PC-9 (cell line): ENCODE measurements at regions not wholly inside any gene's neighbourhood (a gene's known extent, or its start where the extent isn't known, plus 50 kb on each side); places are given as distances from the start of the nearest gene placed in this dataset.

Source experiments
- CTCF ChIP-seq: fragments of 200-600 bp; sonication (generic); conservative IDR thresholded peaks from 2 replicates; pipeline ENCODE4 v1.6.1; 2017; ENCODE audit warnings: mixed run types, antibody characterized with exemption, mild to moderate bottlenecking, moderate library complexity
- EZH2 ChIP-seq: fragments of 200-600 bp; sonication (generic); IDR thresholded peaks from 2 replicates; pipeline ENCODE4 v1.8.0; 2017; ENCODE audit warnings: antibody characterized with exemption, low read depth

- TF ChIP-seq CTCF (no peak), EZH2 (no peak)
Measured at GRCh38 chr16:26599785-26600104, 467.0 kb upstream of the C16orf82 start.
